Vagina (tissue), 2 donors: ENCODE measurements at regions not wholly inside any gene's neighbourhood (a gene's known extent, or its start where the extent isn't known, plus 50 kb on each side); places are given as distances from the start of the nearest gene placed in this dataset.

Experiments used
- POLR2A ChIP-seq, 2 donors: fragments of 450-650 bp; IDR thresholded peaks; one replicate each; pipeline ENCODE4 v1.6.1; 2017; ENCODE audit warnings: antibody characterized with exemption in 2 of 2, mild to moderate bottlenecking in 2 of 2, moderate library complexity in 2 of 2
- TF ChIP-seq, protein P1 (sequence below), 3 experiments: fragments of 450-650 bp in 2 of 3; fragments of 200-600 bp in 1 of 3; sonication (generic) in 1 of 3; IDR thresholded peaks; one replicate each; pipeline ENCODE4 v1.5.1; 2017 to 2019; ENCODE audit warnings: antibody characterized with exemption in 3 of 3, mild to moderate bottlenecking in 2 of 3, moderate library complexity in 2 of 3

DNA sequence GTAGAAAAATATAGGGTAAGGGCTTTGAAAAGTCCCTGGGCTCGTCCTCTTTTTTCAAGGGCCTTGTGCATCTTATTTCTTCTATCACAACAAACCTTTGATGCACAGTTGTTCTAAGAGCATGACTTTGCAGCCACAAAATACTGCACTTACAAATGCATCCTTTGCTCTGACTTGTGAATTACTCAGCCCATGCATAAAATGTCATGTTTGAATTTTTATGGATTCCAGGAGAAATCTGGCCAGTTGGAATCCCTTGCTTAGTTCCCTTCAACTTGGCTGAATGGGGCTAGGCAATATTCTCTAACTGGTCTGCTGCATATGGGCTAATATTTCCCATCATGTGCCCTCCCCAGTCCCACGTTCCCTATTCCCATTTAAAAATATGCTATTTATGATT is 523.9 kb upstream of the RGMA start:
- no peak for TF ChIP-seq POLR2A (IDR thresholded peaks at IDR 0.05)
- TF ChIP-seq, protein P1, sequence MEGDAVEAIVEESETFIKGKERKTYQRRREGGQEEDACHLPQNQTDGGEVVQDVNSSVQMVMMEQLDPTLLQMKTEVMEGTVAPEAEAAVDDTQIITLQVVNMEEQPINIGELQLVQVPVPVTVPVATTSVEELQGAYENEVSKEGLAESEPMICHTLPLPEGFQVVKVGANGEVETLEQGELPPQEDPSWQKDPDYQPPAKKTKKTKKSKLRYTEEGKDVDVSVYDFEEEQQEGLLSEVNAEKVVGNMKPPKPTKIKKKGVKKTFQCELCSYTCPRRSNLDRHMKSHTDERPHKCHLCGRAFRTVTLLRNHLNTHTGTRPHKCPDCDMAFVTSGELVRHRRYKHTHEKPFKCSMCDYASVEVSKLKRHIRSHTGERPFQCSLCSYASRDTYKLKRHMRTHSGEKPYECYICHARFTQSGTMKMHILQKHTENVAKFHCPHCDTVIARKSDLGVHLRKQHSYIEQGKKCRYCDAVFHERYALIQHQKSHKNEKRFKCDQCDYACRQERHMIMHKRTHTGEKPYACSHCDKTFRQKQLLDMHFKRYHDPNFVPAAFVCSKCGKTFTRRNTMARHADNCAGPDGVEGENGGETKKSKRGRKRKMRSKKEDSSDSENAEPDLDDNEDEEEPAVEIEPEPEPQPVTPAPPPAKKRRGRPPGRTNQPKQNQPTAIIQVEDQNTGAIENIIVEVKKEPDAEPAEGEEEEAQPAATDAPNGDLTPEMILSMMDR (IDR thresholded peaks at IDR 0.05): no peak
